ENCODE measurements at regions not wholly inside any gene's neighbourhood (a gene's known extent, or its start where the extent isn't known, plus 50 kb on each side); places are given as distances from the start of the nearest gene placed in this dataset.
A peak's percentile ranks its signal among the peaks of the same experiment; 100 is the strongest.
"Not testable (repeated sequence)": the region's sequence is repeated elsewhere in the genome, so short reads cannot be mapped to it uniquely, and the experiment has no call there.

- FAIRE-seq = no peak
Observed at GRCh38 chr2:142707318-142707717, 170.1 kb upstream of the KYNU start.

DNA sequence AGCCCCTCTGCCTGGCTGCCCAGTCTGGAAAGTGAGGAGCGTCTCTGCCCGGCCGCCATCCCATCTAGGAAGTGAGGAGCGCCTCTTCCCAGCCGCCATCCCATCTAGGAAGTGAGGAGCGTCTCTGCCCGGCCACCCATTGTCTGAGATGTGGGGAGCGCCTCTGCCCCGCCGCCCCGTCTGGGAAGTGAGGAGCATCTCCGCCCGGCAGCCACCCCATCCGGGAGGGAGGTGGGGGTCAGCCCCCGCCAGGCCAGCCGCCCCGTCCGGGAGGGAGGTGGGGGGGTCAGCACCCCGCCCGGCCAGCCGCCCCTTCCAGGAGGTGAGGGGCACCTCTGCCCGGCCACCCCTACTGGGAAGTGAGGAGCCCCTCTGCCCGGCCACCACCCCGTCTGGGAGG is 175.1 kb upstream of the KYNU start:
- FAIRE-seq = not testable (repeated sequence)

DNA sequence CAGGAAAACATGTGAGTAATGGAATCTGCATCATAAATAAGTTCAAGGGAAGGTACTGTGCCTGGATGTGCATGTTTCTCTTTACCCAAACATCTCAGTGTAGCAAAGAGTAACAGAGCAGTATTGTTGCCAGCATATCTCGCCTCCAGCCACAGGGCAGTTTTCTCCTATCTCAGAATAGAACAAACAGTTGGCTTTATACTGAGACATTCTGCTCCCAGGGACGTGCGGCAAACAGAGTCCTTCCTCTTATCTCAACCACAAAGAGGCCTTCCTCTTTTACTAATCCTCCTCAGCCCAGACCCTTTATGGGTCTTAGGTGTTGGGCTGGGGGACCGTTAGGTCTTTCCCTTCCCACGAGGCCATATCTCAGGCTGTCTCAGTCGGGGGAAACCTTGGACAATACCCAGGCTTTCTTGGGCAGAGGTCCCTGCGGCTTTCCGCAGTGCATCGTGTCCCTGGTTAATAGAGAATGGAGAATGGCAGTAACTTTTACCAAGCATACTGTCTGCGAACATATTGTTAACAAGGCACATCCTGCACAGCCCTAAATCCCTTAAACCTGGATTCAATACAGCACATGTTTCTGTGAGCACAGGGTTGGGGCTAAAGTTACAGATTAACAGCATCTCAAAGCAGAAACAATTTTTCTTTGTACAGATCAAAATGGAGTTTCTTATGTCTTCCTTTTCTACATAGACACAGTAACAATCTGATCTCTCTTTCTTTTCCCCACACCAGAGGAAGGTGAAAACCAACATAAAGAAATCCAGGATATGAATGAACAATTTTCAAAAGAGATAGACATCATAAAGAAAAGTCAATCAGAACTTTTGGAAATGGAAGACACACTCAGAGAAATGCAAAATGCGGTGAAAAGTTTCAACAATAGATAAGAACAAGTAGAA is 181.9 kb upstream of the KYNU start:
- FAIRE-seq = not testable (repeated sequence)

DNA sequence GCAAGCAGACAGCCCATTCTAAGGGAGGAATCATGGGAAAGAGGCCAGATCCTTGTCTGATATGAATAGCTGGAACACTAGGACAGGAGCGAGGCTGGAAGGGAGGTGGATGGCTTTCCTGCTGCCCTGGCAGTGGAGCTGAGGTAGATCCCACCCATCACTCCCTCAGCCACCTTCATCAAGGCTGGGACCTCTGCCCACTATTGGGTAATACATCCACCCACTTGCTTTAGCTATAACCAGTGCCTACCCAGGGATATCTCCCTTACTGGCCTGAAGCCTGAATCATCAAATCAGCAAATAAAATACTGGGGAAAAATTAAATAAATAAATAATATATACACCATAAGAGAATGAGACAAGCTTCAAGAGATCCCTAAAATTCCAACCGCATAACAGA is 183.2 kb upstream of the KYNU start:
- FAIRE-seq = no peak

GRCh38 chr2:142693171-142693950 is 184.1 kb upstream of the KYNU start:
- no peak for FAIRE-seq

DNA sequence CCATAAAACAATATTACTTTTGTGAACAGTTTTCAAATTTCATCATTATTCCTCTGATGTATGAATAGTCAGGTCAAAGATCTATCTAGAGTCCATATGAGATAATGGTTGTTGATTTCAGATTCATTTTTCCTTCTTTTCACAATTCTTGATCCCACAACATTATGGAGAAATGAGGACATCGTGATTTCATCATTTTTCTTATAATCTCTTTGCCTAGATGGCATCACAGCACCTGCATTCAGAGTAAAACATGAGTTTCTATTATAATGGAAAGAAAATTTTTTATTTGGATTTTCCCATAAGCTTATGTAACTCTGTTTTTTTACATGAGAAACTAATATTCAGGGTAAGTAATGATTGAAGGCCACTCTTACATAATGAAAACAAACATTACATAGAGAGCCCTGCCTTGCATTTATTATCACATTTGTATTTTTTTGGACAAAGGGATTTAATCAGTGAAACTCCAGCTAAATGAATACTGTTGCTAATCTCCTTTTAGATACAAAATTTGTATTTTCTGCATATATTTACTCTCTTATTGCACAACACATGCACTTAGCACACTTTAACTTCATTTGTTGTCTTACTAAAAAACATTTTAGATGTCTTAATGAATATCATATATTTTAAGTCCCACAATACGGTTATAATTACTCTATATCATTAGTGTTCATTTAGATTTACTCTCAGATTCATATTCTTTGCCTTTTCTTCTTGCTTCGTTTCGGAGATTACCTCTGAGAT is 188.4 kb upstream of the KYNU start:
- FAIRE-seq = no peak

DNA sequence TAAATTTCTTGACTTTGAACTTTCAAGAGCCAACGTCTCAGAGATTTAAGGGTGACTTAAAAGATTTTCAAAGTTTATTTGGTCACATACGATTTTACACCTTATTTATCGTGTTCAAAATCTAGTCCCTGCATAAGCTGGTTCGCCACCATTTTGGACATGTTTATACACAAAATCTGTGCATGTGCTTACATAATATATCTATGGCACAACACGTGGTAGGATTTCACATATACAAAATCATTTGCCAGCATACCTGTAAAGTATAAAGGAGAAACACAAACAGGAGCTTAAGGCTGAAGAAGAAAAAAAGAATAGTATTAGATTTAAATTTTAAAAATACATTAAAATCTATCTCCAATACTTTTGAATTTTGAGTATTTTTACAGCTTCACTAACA is 190.0 kb upstream of the KYNU start:
- no peak for FAIRE-seq

GRCh38 chr2:142687075-142687474 is 190.4 kb upstream of the KYNU start:
- FAIRE-seq = no peak

DNA sequence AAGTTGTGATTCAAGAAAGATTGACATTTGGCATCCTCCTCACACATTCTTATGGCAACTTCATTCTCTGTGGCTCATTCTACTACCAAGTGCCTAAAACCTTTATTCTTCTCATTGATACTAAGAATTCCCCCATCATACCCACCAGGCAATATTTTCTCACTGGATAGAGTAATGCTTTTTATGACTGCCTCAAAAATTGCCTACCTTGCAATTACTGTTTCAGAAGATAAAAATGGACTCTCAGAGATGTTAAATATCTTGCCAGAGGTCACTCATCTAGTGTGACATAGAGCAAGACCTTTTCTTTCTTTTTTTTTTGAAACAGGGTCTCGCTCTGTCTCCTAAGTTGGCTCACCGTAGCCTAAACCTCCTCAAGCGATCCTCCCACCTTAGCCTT is 192.8 kb upstream of the KYNU start:
- FAIRE-seq = no peak

GRCh38 chr2:142682528-142682927 is 194.9 kb upstream of the KYNU start:
- peak; percentile 20 for FAIRE-seq

DNA sequence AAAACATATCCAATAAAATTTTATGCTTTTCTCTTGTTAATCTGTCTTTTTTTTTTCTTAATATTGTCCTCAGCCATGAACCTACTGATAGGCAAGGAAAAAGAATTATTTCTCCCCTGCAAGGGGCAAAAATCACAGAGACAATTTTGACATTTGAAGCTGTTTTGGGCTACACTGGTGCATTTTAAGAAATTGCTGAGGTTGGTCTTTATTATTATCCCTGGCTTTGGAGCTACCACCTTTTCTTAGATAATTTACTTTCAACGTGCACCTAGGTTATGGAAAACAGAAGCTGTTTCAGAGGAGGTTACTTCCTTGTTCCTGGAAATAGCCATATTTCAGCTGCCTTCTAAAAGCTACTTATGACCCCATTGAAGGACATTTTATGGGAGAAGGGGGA is 195.5 kb upstream of the KYNU start:
- FAIRE-seq = no peak

DNA sequence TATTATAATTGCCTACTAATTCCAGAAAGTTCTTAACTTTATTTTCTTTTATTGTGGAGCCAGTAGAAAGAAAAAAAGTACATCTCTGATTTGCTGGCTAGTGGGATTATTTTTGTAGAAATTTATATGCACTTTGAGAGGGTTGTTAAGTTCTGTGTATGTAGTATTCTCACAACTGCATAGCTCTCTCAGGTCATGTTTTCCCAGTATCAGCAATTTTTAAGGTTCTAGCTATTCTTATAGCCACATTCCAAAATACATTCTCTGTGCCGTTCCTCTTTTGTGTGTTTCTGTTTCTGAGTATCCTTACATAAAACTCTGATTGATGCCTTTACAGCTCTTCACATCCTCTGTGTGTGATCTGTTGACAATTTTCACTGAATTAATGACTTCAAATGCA is 199.3 kb upstream of the KYNU start:
- FAIRE-seq = no peak

DNA sequence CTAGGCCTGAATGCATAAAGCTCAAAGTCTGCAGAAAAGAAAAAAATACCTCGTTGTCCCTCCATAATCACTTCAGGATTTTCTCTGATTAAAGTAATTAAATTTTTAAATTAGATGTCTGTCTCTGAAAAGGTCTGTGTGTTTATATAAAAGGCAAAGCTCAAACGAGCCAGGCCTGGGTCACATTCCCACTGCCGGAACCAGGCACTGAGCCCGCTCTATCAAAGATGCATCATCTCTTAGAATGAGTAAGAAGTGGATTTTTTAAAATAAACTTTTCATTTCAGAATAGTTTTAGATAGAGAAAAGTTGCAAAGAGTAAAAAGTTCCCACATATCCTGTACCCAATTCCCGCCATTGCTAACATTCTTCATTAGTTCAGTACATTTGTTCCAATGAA is 202.1 kb upstream of the KYNU start:
- no peak for FAIRE-seq

GRCh38 chr2:142673836-142674235 is 203.6 kb upstream of the KYNU start:
- FAIRE-seq = no peak

DNA sequence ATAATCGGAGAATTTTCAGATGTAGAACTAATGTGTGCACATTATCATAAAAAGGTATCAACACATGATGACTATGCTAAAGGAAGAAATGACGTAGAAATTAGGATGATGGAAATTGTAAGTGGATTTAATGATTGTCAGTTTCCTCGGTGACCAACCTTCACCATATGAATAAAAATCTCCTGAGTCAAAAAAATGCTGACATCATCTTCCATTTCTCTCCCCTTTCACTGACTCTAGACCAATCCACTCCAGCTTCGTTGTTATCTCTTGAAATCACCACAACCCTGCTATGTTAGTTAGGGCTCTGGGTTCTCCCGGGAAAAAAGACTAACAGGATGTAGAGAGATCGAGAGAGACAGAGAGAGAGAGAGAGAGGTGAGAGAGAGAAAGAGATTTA is 204.8 kb upstream of the KYNU start:
- no peak for FAIRE-seq

DNA sequence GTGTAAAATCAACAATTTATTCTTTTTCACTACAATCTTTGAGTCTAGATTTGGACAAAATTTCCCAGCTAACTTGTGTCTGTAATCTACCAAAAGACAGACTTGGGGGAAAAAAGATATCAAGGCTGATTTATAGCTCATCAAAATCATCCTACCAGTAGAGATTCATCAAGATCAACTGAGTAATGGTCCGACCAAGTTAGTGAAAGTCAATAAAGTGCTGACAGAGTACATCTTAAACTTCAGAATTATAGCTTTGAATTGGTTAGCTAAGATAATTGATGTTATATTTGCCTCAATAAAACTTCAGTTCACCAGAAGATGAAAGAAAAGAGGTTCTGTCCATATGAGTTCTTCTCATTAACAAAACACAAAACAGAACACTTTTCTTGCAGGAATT is 207.1 kb upstream of the KYNU start:
- FAIRE-seq = no peak

GRCh38 chr2:142668420-142668819 is 209.0 kb upstream of the KYNU start:
- FAIRE-seq = no peak

- no peak for FAIRE-seq
Observed at GRCh38 chr2:142665241-142665640, 212.2 kb upstream of the KYNU start.

GRCh38 chr2:142650601-142651000 is 226.9 kb upstream of the KYNU start:
- no peak for FAIRE-seq

DNA sequence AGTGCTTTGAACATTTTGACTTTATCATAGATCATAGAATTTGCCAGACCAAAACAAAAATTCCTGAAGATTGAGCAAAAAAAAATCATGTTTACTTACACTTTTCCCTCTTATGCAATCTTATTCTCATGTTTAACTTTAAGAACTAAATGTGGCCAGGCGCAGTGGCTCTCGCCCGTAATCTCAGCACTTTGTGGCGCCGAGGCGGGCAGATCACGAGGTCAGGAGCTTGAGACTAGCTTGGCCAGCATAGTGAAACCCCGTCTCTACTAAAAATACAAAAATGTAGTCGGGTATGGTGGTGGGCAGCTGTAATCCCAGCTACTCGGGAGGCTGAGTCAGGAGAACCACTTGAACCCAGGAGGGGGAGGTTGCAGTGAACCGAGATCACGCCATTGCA is 227.9 kb upstream of the KYNU start:
- no peak for FAIRE-seq

- no peak for FAIRE-seq
Observed at GRCh38 chr2:142642650-142643049, 234.8 kb upstream of the KYNU start.

DNA sequence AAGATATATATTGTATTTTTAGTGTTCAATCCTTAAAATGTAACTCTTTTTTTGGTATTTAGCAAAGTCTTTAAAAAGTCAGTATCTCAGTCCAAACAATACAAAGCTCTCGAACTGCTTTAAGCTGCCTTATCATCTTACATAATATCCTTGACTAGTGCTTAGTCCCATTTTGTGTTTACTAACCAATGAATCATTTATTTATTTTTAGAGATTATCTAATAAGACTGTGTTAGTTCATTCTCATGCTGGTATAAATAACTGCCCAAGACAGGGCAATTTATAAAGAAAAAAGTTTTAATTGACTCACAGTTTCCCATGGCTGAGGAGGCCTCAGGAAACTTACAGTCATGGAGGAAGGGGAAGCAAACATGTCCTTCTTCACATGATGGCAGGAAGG is 248.3 kb upstream of the KYNU start:
- no peak for FAIRE-seq

DNA sequence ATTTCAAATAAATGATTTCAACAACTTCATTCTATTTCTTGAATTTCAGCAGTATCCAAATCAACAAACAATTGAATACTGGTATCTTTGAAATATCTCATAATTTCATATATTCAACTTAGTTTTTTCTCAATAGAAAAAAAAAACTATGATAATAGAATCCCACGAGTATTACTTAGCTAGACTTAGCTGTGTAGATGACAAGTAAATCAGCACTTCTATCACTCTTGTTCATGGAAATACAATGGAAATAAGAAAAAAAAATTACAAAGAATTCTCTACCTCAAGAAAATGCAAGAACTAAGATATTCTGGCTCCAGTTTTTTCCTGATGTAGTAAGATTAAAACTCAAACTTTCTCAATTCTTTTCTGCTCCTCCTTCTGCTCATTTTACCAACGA is 256.2 kb upstream of the KYNU start:
- no peak for FAIRE-seq

DNA sequence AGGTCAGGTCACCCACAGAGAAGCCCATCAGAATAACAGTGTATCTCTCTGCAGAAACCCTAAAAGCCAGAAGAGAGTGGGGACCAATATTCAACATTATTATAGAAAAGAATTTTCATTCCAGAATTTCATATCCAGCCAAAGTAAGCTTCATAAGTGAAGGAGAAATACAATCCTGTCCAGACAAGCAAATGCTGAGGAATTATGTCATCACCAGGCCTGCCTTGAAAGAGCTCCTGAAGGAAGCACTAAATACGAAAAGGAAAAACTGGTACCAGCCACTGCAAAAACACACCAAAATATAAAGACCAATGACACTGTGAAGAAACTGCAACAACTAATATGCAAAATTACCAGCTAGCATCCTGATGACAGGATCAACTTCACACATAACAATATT is 260.0 kb upstream of the KYNU start:
- no peak for FAIRE-seq

Measured in TTC549 (cell line).